H9 (cell line): ENCODE measurements at regions not wholly inside any gene's neighbourhood (a gene's known extent, or its start where the extent isn't known, plus 50 kb on each side); places are given as distances from the start of the nearest gene placed in this dataset.

Experiments used
- DNase-seq: peaks from one replicate; pipeline ENCODE4 v3.0.0-alpha.2; 2017
- H2AFZ ChIP-seq: one replicate; pipeline ENCODE4 v1.6.1; 2013; ENCODE audit warnings: mild to moderate bottlenecking, low read length, control low read depth, moderate library complexity
- H2AK5ac ChIP-seq: 2 replicates; pipeline ENCODE4 v1.6.1; 2013; ENCODE audit warnings: low read length, control low read depth, mixed read lengths; ENCODE audit not compliant: insufficient read length
- H2BK120ac ChIP-seq: one replicate; pipeline ENCODE4 v1.6.1; 2013; ENCODE audit warnings: low read depth, mild to moderate bottlenecking, low read length, control low read depth, inconsistent platforms; ENCODE audit not compliant: poor library complexity, severe bottlenecking
- H2BK12ac ChIP-seq: 2 replicates; pipeline ENCODE4 v1.6.1; 2013; ENCODE audit warnings: low read length, control low read depth, mixed read lengths, low read depth; ENCODE audit not compliant: insufficient read length
- H2BK15ac ChIP-seq: 2 replicates; pipeline ENCODE4 v1.6.1; 2013; ENCODE audit warnings: low read depth, low read length, control low read depth
- H2BK20ac ChIP-seq: one replicate; pipeline ENCODE4 v1.6.1; 2013; ENCODE audit warnings: low read depth, mild to moderate bottlenecking, low read length, control low read depth, inconsistent platforms; ENCODE audit not compliant: poor library complexity, severe bottlenecking
- H2BK5ac ChIP-seq: 2 replicates; pipeline ENCODE4 v1.6.1; 2013; ENCODE audit warnings: low read length, control low read depth, mixed read lengths; ENCODE audit not compliant: insufficient read length
- H3K14ac ChIP-seq: 2 replicates; pipeline ENCODE4 v1.6.1; 2013; ENCODE audit warnings: low read length, control low read depth; ENCODE audit not compliant: insufficient read depth
- H3K18ac ChIP-seq: 2 replicates; pipeline ENCODE4 v1.6.1; 2013; ENCODE audit warnings: low read depth, mild to moderate bottlenecking, mixed read lengths, low read length, control low read depth; ENCODE audit not compliant: insufficient read length
- H3K23ac ChIP-seq: 2 replicates; pipeline ENCODE4 v1.6.1; 2013; ENCODE audit warnings: low read length, control low read depth, mixed read lengths, low read depth; ENCODE audit not compliant: insufficient read length
- H3K23me2 ChIP-seq: 2 replicates; pipeline ENCODE4 v1.6.1; 2013; ENCODE audit warnings: low read depth, mild to moderate bottlenecking, mixed read lengths, low read length, control low read depth; ENCODE audit not compliant: insufficient read length, poor library complexity, severe bottlenecking
- H3K27ac ChIP-seq: 2 replicates; pipeline ENCODE4 v1.5.1; 2013; ENCODE audit warnings: low read length, control low read depth, mixed read lengths, low read depth; ENCODE audit not compliant: insufficient read length
- H3K27me3 ChIP-seq: 2 replicates; pipeline ENCODE4 v1.6.1; 2013; ENCODE audit warnings: low read length, control low read depth, inconsistent platforms; ENCODE audit not compliant: insufficient read depth
- H3K4ac ChIP-seq: 2 replicates; pipeline ENCODE4 v1.6.1; 2013; ENCODE audit warnings: low read depth, mild to moderate bottlenecking, control low read depth, inconsistent platforms, low read length, moderate library complexity
- H3K4me1 ChIP-seq: 2 replicates; pipeline ENCODE4 v1.6.1; 2013; ENCODE audit warnings: low read length, control low read depth, inconsistent platforms; ENCODE audit not compliant: insufficient read depth
- H3K4me2 ChIP-seq: 2 replicates; pipeline ENCODE4 v1.6.1; 2013; ENCODE audit warnings: low read length, control low read depth, mixed read lengths; ENCODE audit not compliant: insufficient read length, insufficient read depth
- H3K56ac ChIP-seq: 2 replicates; pipeline ENCODE4 v1.6.1; 2013; ENCODE audit warnings: low read depth, mild to moderate bottlenecking, mixed read lengths, low read length, control low read depth; ENCODE audit not compliant: insufficient read length
- H3K79me1 ChIP-seq: 2 replicates; pipeline ENCODE4 v1.6.1; 2013; ENCODE audit warnings: low read depth, mild to moderate bottlenecking, moderate library complexity, low read length, control low read depth, inconsistent platforms; ENCODE audit not compliant: insufficient read depth, poor library complexity, severe bottlenecking
- H3K79me2 ChIP-seq: 2 replicates; pipeline ENCODE4 v1.6.1; 2013; ENCODE audit warnings: low read length, control low read depth, inconsistent platforms; ENCODE audit not compliant: insufficient read depth
- H3K9ac ChIP-seq: 2 replicates; pipeline ENCODE4 v1.6.1; 2013; ENCODE audit warnings: low read length, control low read depth, mixed read lengths; ENCODE audit not compliant: insufficient read length; ENCODE audit errors: extremely low read depth
- H3K9me3 ChIP-seq: one replicate; pipeline ENCODE4 v1.6.1; 2013; ENCODE audit warnings: low read depth, low read length, inconsistent platforms; ENCODE audit not compliant: control insufficient read depth
- H3T11ph ChIP-seq: one replicate; pipeline ENCODE4 v1.6.1; 2013; ENCODE audit warnings: mild to moderate bottlenecking, low read length, control low read depth, inconsistent platforms
- H4K20me1 ChIP-seq: one replicate; pipeline ENCODE4 v1.6.1; 2013; ENCODE audit not compliant: control insufficient read depth, insufficient read length, insufficient read depth
- H4K5ac ChIP-seq: 2 replicates; pipeline ENCODE4 v1.6.1; 2013; ENCODE audit warnings: low read depth, mild to moderate bottlenecking, mixed read lengths, low read length, control low read depth; ENCODE audit not compliant: insufficient read length
- H4K8ac ChIP-seq: replicated peaks from 2 replicates; pipeline ENCODE4 v1.6.1; 2013; ENCODE audit warnings: low read length, control low read depth, mixed read lengths, low read depth; ENCODE audit not compliant: insufficient read length
- H4K91ac ChIP-seq: 2 replicates; pipeline ENCODE4 v1.6.1; 2013; ENCODE audit warnings: low read depth, mild to moderate bottlenecking, moderate library complexity, mixed read lengths, low read length, control low read depth; ENCODE audit not compliant: insufficient read length
- H3K27ac Mint-ChIP-seq, 3 experiments: 2 replicates in 2 of 3; 3 replicates in 1 of 3; pipeline ENCODE4 v1.8.0; 2020 to 2021; ENCODE audit warnings: mixed read lengths in 3 of 3, mild to moderate bottlenecking in 1 of 3, moderate library complexity in 1 of 3
- H3K27me3 Mint-ChIP-seq: 2 replicates; pipeline ENCODE4 v1.8.0; 2021; ENCODE audit warnings: low read depth, mild to moderate bottlenecking, moderate library complexity, mixed read lengths
- H3K36me3 Mint-ChIP-seq, 3 experiments: 2 replicates in 2 of 3; 3 replicates in 1 of 3; pipeline ENCODE4 v1.8.0; 2020 to 2021; ENCODE audit warnings: low read depth in 3 of 3, mixed read lengths in 3 of 3; ENCODE audit not compliant: insufficient read depth in 1 of 3
- H3K4me1 Mint-ChIP-seq, 2 experiments: 2 replicates each; pipeline ENCODE4 v1.8.0; 2020; ENCODE audit warnings: mixed read lengths in 2 of 2
- H3K4me3 Mint-ChIP-seq, 2 experiments: 2 replicates in 1 of 2; 3 replicates in 1 of 2; pipeline ENCODE4 v1.8.0; 2020 to 2021; ENCODE audit warnings: mild to moderate bottlenecking in 2 of 2, mixed read lengths in 2 of 2, moderate library complexity in 1 of 2
- H3K9me3 Mint-ChIP-seq, 2 experiments: 2 replicates in 1 of 2; 3 replicates in 1 of 2; pipeline ENCODE4 v1.8.0; 2020; ENCODE audit warnings: mild to moderate bottlenecking in 2 of 2, mixed read lengths in 2 of 2, moderate library complexity in 1 of 2
- WGBS: extraction: QIAGEN DNeasy Blood & Tissue Kit; methylation state at CpG from one replicate; pipeline ENCODE4 v1.1.7; 2013; ENCODE audit warnings: missing lambda C conversion rate, low lambda C conversion rate, mixed read lengths; ENCODE audit not compliant: insufficient read length; ENCODE audit errors: extremely low coverage; 5-methylcytosine and 5-hydroxymethylcytosine counted together
- TF ChIP-seq, protein P1 (sequence below): fragments of 200-600 bp; sonication (generic); conservative IDR thresholded peaks from 3 replicates; pipeline ENCODE4 v1.8.0; 2021; ENCODE audit warnings: antibody characterized with exemption, mild to moderate bottlenecking

DNA sequence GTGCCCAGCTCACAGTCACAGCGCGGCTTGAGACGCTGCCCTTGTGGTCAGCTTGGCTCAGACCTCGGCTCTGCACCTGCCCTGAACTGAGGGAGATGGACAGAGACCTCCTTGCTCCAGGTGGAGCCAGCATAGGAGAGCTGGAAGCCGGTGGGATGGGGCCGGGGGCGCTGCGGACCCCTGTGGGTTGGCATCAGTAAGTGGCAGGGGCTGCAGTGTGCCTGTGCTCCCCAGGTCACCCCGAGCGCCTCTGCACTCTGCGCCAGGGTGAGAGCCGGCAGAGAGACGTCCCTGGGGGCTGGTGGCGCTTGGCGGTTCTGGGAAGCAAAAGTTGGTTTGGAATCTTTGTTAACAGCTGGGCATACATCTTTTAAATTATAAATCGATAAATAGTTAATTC, 105.6 kb upstream of the TTC34 start:
- no CpG with 5 or more reads among the region's 16 CpGs for WGBS
- H3K4ac ChIP-seq: no peak overlapping the region
- H3K27ac Mint-ChIP-seq: no peak overlapping the region
- H2BK15ac ChIP-seq: no peak overlapping the region
- no peak overlapping the region for H3K4me2 ChIP-seq
- H3K27me3 Mint-ChIP-seq: peaks cover 3% of the 10 kb centered on the region
- H4K5ac ChIP-seq: no peak overlapping the region
- H3K79me2 ChIP-seq: no peaks in the 10 kb centered on the region
- H3K23me2 ChIP-seq: no peaks in the 10 kb centered on the region
- no peak overlapping the region for H3K56ac ChIP-seq
- TF ChIP-seq, protein P1, sequence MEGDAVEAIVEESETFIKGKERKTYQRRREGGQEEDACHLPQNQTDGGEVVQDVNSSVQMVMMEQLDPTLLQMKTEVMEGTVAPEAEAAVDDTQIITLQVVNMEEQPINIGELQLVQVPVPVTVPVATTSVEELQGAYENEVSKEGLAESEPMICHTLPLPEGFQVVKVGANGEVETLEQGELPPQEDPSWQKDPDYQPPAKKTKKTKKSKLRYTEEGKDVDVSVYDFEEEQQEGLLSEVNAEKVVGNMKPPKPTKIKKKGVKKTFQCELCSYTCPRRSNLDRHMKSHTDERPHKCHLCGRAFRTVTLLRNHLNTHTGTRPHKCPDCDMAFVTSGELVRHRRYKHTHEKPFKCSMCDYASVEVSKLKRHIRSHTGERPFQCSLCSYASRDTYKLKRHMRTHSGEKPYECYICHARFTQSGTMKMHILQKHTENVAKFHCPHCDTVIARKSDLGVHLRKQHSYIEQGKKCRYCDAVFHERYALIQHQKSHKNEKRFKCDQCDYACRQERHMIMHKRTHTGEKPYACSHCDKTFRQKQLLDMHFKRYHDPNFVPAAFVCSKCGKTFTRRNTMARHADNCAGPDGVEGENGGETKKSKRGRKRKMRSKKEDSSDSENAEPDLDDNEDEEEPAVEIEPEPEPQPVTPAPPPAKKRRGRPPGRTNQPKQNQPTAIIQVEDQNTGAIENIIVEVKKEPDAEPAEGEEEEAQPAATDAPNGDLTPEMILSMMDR: no peak
- H3K9me3 ChIP-seq: peaks cover 89% of the 10 kb centered on the region
- H4K91ac ChIP-seq: no peak overlapping the region
- no peaks in the 10 kb centered on the region for H3K4me1 ChIP-seq
- no peak overlapping the region for H3K23ac ChIP-seq
- H3K4me3 Mint-ChIP-seq: no peak overlapping the region
- H3K9me3 Mint-ChIP-seq: peaks cover 12 to 68% of the 10 kb centered on the region in 2 experiments
- no peak overlapping the region for H3T11ph ChIP-seq
- no peak overlapping the region for H2BK5ac ChIP-seq
- no peak for DNase-seq
- H2BK12ac ChIP-seq: no peak overlapping the region
- no peaks in the 10 kb centered on the region for H3K27me3 ChIP-seq
- no peak overlapping the region for H2BK20ac ChIP-seq
- no peak overlapping the region for H3K27ac ChIP-seq
- no peak overlapping the region for H3K18ac ChIP-seq
- no peak overlapping the region for H3K14ac ChIP-seq
- no peak overlapping the region for H4K8ac ChIP-seq
- no peak overlapping the region for H3K9ac ChIP-seq
- no peaks in the 10 kb centered on the region for H4K20me1 ChIP-seq
- H2AK5ac ChIP-seq: no peak overlapping the region
- H3K4me1 Mint-ChIP-seq: no peaks in the 10 kb centered on the region
- peaks cover 0 to 35% (median 4%) of the 10 kb centered on the region in 3 experiments; a peak in 3 of 7 replicates for H3K36me3 Mint-ChIP-seq
- H3K79me1 ChIP-seq: no peaks in the 10 kb centered on the region
- no peak overlapping the region for H2BK120ac ChIP-seq
- H2AFZ ChIP-seq: no peak overlapping the region
